D721Med (cell line): ENCODE measurements at regions not wholly inside any gene's neighbourhood (a gene's known extent, or its start where the extent isn't known, plus 50 kb on each side); places are given as distances from the start of the nearest gene placed in this dataset.

ENCODE experiments used
- DNase-seq: peaks from one replicate; pipeline ENCODE4 v3.0.0; 2011; ENCODE audit warnings: low spot score; ENCODE audit not compliant: insufficient read length
- FAIRE-seq: peaks from 2 replicates; lab custom pipeline; 2011; peaks lifted over from hg19 to GRCh38; lab: Jason Lieb, UNC
- TF ChIP-seq, protein P1 (sequence below): IDR thresholded peaks from 2 replicates; pipeline ENCODE4 v1.5.1; 2012; ENCODE audit warnings: mild to moderate bottlenecking, control low read depth; ENCODE audit not compliant: insufficient read depth; ENCODE audit errors: missing control alignments

DNA sequence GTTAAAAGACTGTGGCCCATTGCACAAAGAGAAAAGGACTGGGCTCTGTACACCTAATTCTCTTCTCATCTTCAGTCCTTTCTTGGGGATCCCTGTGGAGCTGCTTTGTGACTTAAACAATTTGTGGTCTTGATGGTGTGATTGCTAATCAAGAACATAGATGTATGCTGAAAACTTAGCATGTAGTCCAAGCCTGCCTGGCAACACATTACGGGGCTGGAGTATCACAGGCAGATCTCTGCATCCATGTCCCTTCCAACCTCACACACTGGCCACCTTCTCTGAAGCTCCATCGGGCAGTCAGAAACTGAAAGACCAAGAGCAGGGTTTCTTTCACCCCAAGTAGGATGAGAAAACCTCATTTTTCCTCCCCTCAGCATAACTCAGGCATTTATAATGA is 69.6 kb upstream of the ARGLU1 start:
- FAIRE-seq = no peak
- no peak for DNase-seq
- TF ChIP-seq, protein P1, sequence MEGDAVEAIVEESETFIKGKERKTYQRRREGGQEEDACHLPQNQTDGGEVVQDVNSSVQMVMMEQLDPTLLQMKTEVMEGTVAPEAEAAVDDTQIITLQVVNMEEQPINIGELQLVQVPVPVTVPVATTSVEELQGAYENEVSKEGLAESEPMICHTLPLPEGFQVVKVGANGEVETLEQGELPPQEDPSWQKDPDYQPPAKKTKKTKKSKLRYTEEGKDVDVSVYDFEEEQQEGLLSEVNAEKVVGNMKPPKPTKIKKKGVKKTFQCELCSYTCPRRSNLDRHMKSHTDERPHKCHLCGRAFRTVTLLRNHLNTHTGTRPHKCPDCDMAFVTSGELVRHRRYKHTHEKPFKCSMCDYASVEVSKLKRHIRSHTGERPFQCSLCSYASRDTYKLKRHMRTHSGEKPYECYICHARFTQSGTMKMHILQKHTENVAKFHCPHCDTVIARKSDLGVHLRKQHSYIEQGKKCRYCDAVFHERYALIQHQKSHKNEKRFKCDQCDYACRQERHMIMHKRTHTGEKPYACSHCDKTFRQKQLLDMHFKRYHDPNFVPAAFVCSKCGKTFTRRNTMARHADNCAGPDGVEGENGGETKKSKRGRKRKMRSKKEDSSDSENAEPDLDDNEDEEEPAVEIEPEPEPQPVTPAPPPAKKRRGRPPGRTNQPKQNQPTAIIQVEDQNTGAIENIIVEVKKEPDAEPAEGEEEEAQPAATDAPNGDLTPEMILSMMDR = no peak

DNA sequence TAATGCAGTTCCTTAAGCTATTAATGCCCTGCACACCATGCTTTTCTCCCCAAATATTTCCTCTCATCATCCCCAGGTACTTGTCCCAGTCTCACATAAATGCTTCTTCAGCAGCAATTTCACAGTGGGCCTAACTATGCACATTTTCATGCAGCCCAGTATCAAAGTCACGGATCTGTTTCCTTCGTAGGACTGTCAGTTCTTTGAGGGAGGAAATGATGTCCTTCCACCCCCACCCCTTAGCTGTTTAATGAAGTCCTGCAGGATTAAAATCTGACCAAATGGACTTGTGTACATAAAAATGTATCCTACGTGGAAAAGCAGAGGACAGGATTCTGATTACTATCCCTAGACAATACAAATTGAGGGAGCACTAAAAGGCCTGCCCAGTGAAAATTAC is 68.6 kb upstream of the ARGLU1 start:
- DNase-seq (no peak), FAIRE-seq (no peak)
- TF ChIP-seq, protein P1 = no peak

DNA sequence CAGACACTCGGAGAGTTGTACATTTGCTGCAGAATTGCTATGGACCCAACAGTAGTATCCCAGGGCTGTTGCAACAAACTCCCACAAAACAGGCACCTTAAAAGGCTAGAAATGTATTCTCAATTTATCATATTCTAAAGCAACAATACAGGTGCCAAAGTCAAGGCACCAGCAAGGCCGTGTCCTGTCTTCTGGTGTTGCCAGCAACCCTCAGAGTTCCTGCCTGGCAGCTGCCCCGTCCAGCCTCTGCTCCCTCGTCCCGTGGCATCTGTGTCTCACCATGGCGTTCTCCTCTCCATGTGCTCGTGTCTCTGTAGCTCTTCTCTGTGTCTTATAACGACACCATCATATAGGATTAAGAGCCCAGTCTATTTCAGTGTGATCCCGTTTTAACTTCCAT is 67.7 kb upstream of the ARGLU1 start:
- FAIRE-seq = no peak

DNA sequence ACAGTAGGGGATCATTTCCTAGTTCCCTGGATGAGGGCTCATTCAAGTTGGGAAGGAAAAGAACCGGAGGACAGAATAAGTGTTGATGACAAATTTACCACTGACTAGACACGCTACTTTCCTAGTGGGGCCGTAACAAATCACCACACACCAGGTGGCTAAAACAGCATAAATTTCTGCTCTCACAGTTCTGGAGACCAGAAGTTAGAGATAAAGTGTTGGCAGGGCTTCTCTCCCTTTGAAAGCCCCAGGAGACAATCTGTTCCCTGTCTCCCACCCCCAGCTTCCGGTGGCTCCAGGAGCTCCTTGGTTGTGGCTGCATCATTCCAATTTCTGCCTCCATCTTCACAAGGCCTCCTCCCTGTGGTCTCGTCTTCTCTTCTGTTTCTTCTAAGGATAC is 65.4 kb upstream of the ARGLU1 start:
- FAIRE-seq (no peak), DNase-seq (no peak)
- TF ChIP-seq, protein P1 = no peak

More for the DNA sequence above, 67.7 kb upstream of the ARGLU1 start:
- DNase-seq = no peak
- TF ChIP-seq, protein P1 = no peak

GRCh38 chr13:106630650-106631049 is 62.7 kb upstream of the ARGLU1 start:
- FAIRE-seq (no peak), DNase-seq (no peak)
- TF ChIP-seq, protein P1 = no peak

DNA sequence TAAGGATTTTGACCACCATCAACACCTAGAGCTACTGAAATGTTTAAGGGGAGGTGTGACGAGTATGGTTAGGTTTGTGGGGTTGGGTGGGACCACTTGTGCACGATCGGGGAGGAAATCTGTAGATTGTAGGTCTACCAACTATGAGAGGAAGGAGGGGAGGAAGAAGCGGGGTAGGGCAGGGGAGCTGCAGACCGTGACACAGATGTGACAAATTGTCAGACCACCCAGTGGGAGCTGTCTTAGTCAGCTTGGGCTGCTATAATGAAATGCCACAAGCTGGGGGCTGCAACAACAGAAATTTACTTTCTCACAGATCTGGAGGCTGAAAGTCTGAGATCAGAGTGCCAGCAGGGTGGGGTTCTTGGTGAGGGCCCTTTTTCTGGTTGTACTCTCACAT is 62.2 kb upstream of the ARGLU1 start:
- FAIRE-seq = no peak
- no peak for DNase-seq
- TF ChIP-seq, protein P1 = no peak

- FAIRE-seq = no peak
Observed at GRCh38 chr13:106628936-106629659, 61.2 kb upstream of the ARGLU1 start.

More at GRCh38 chr13:106628936-106629659, 61.2 kb upstream of the ARGLU1 start:
- DNase-seq = no peak
- TF ChIP-seq, protein P1 = no peak
